Osteoblast (primary cell): ENCODE measurements at regions not wholly inside any gene's neighbourhood (a gene's known extent, or its start where the extent isn't known, plus 50 kb on each side); places are given as distances from the start of the nearest gene placed in this dataset.
A peak's percentile ranks its signal among the peaks of the same experiment; 100 is the strongest.

ENCODE experiments used
- DNase-seq: peaks from one replicate; pipeline ENCODE4 v3.0.0; 2011; ENCODE audit warnings: low spot score, mixed read lengths; ENCODE audit not compliant: insufficient read length; ENCODE audit errors: missing footprints
- H2AFZ ChIP-seq: 2 replicates; pipeline ENCODE4 v1.6.0; 2011; ENCODE audit warnings: mild to moderate bottlenecking, low read length
- H3K27ac ChIP-seq: 2 replicates; pipeline ENCODE4 v1.5.1; 2011; ENCODE audit warnings: mild to moderate bottlenecking, low read depth, low read length, moderate library complexity
- H3K27me3 ChIP-seq: 2 replicates; pipeline ENCODE4 v1.6.0; 2012; ENCODE audit warnings: mild to moderate bottlenecking, control low read depth, inconsistent platforms, low read length, moderate library complexity; ENCODE audit not compliant: insufficient read depth
- H3K36me3 ChIP-seq: 2 replicates; pipeline ENCODE4 v1.5.1; 2011; ENCODE audit warnings: mild to moderate bottlenecking, low read length, control low read depth, moderate library complexity; ENCODE audit not compliant: insufficient read depth
- H3K4me1 ChIP-seq: 2 replicates; pipeline ENCODE4 v1.5.1; 2011; ENCODE audit warnings: mild to moderate bottlenecking, low read length, control low read depth, moderate library complexity; ENCODE audit not compliant: insufficient read depth
- H3K4me2 ChIP-seq: 2 replicates; pipeline ENCODE4 v1.6.0; 2011; ENCODE audit warnings: mild to moderate bottlenecking, low read length; ENCODE audit not compliant: insufficient read depth
- H3K4me3 ChIP-seq: fragments of 200-600 bp; sonication (generic); 3 replicates; pipeline ENCODE4 v1.5.1; 2012; ENCODE audit warnings: mild to moderate bottlenecking, low read length, inconsistent platforms; ENCODE audit not compliant: insufficient read depth
- H3K79me2 ChIP-seq: 2 replicates; pipeline ENCODE4 v1.6.0; 2012; ENCODE audit warnings: mild to moderate bottlenecking, low read length, control low read depth, inconsistent platforms; ENCODE audit not compliant: insufficient read depth
- H3K9me3 ChIP-seq: 2 replicates; pipeline ENCODE4 v1.5.1; 2011; ENCODE audit warnings: low read depth, low read length, control low read depth
- H4K20me1 ChIP-seq: 2 replicates; pipeline ENCODE4 v1.6.0; 2012; ENCODE audit warnings: mild to moderate bottlenecking, low read length, control low read depth; ENCODE audit not compliant: insufficient read depth
- TF ChIP-seq, protein P1 (sequence below): IDR thresholded peaks from 2 replicates; pipeline ENCODE4 v1.5.1; 2011; ENCODE audit warnings: mild to moderate bottlenecking, low read depth, low read length, moderate library complexity; ENCODE audit errors: extremely low read depth

DNA sequence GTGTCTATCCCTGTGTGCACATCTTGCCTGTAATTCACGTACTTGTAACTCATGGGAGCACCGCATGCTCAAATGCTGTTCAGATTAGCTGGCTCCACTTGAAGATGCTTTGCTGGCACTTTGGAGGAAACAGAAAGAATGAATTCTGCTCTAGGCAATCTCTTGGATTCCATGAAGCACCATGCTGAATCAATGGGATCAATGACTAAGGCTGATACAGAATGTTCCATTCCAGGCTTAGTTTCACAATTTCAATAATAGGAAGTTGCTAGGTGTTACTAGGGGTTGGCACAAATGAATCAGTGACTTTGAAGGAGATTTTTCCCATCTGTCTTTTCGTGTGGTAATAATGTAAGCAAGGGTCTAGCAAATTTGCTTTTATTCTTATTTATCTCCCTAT is 328.8 kb downstream of the OSR1 start:
- Histone ChIP-seq H3K27me3 (no peaks in the 10 kb centered on the region), H2AFZ (no peak overlapping the region), H4K20me1 (no peaks in the 10 kb centered on the region), H3K4me1 (peaks cover 10% of the 10 kb centered on the region), H3K4me2 (no peak overlapping the region), H3K9me3 (no peaks in the 10 kb centered on the region), H3K27ac (no peak overlapping the region), H3K79me2 (no peaks in the 10 kb centered on the region), H3K4me3 (no peak overlapping the region), H3K36me3 (no peaks in the 10 kb centered on the region)
- no peak for DNase-seq
- TF ChIP-seq, protein P1, sequence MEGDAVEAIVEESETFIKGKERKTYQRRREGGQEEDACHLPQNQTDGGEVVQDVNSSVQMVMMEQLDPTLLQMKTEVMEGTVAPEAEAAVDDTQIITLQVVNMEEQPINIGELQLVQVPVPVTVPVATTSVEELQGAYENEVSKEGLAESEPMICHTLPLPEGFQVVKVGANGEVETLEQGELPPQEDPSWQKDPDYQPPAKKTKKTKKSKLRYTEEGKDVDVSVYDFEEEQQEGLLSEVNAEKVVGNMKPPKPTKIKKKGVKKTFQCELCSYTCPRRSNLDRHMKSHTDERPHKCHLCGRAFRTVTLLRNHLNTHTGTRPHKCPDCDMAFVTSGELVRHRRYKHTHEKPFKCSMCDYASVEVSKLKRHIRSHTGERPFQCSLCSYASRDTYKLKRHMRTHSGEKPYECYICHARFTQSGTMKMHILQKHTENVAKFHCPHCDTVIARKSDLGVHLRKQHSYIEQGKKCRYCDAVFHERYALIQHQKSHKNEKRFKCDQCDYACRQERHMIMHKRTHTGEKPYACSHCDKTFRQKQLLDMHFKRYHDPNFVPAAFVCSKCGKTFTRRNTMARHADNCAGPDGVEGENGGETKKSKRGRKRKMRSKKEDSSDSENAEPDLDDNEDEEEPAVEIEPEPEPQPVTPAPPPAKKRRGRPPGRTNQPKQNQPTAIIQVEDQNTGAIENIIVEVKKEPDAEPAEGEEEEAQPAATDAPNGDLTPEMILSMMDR, result no peak

GRCh38 chr2:19028587-19029375 is 329.6 kb downstream of the OSR1 start:
- TF ChIP-seq, protein P1, result no peak
- H3K27me3 ChIP-seq, result no peaks in the 10 kb centered on the region

DNA sequence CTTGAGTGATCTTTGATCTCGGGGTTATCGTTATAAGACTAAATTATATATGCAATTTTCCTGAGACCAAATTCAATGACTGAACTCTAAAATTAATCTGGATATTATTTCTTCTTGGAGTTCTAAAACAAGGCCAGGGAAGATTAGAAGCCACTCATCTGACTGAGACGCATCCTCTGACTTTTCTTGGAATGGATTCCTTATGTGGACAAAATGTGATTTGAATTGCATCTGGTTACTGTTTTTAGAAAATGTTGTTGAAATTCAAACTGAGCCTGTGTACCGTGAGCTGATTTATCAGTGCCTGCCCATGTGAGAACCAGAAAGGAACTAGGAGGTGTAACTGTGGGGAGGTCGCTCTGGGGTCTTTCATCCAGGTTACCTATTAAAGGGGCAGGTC is 330.8 kb downstream of the OSR1 start:
- no peak overlapping the region for H2AFZ ChIP-seq
- H3K4me2 ChIP-seq, result no peak overlapping the region
- H3K27ac ChIP-seq, result no peak overlapping the region
- H3K4me1 ChIP-seq, result peaks cover 10% of the 10 kb centered on the region
- H3K36me3 ChIP-seq, result no peaks in the 10 kb centered on the region
- H3K9me3 ChIP-seq, result no peaks in the 10 kb centered on the region
- H3K27me3 ChIP-seq, result no peaks in the 10 kb centered on the region
- DNase-seq, result no peak
- no peaks in the 10 kb centered on the region for H3K79me2 ChIP-seq
- H4K20me1 ChIP-seq, result no peaks in the 10 kb centered on the region
- H3K4me3 ChIP-seq, result no peak overlapping the region
- TF ChIP-seq, protein P1, result no peak

More at GRCh38 chr2:19028587-19029375, 329.6 kb downstream of the OSR1 start:
- H3K4me2 ChIP-seq, result no peak overlapping the region
- H3K36me3 ChIP-seq, result no peaks in the 10 kb centered on the region
- peak overlapping the region; percentile 13 for H2AFZ ChIP-seq
- H3K4me3 ChIP-seq, result no peak overlapping the region
- no peak overlapping the region for H3K27ac ChIP-seq
- H4K20me1 ChIP-seq, result no peaks in the 10 kb centered on the region
- H3K79me2 ChIP-seq, result no peaks in the 10 kb centered on the region
- no peaks in the 10 kb centered on the region for H3K9me3 ChIP-seq
- H3K4me1 ChIP-seq, result peaks cover 10% of the 10 kb centered on the region
- DNase-seq, result no peak

- Histone ChIP-seq H3K79me2 (no peaks in the 10 kb centered on the region), H3K27ac (no peak overlapping the region), H3K36me3 (no peaks in the 10 kb centered on the region), H2AFZ (no peak overlapping the region), H3K9me3 (no peaks in the 10 kb centered on the region), H3K4me2 (no peak overlapping the region), H3K27me3 (no peaks in the 10 kb centered on the region), H4K20me1 (no peaks in the 10 kb centered on the region), H3K4me1 (peaks cover 14% of the 10 kb centered on the region), H3K4me3 (no peak overlapping the region)
- no peak for DNase-seq
- TF ChIP-seq, protein P1, result no peak
Measured at GRCh38 chr2:19026261-19026660, 332.2 kb downstream of the OSR1 start.
